HG02852 (cell line): ENCODE measurements at regions not wholly inside any gene's neighbourhood (a gene's known extent, or its start where the extent isn't known, plus 50 kb on each side); places are given as distances from the start of the nearest gene placed in this dataset.
"Not testable (repeated sequence)": the region's sequence is repeated elsewhere in the genome, so short reads cannot be mapped to it uniquely, and the experiment has no call there.

Experiments
- ATAC-seq: cut with Tn5 transposase; IDR thresholded peaks from one replicate; pipeline ENCODE4 v1.9.1; 2021; ENCODE audit warnings: mild to moderate bottlenecking, moderate library complexity; ENCODE audit not compliant: unreplicated experiment

DNA sequence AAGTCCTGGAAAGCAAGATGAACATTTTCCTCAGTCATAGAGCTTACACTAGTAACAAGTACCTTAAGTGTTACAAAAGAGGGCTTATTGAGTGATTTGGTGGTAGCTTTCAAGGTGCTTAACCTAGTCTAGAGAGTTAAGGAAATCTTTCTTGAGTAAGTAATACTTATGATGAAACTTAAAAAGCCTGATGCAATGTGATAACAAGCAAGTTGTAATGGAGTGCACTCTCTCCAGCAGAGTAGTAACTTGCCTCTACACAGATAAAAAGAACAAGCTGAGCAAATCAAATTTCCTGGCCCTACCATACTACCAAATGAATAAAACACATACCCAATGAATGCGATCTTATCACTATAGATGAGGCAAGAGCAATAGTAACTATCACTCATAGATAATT lies 639.9 kb upstream of the FBXO33 start:
- no peak for ATAC-seq

DNA sequence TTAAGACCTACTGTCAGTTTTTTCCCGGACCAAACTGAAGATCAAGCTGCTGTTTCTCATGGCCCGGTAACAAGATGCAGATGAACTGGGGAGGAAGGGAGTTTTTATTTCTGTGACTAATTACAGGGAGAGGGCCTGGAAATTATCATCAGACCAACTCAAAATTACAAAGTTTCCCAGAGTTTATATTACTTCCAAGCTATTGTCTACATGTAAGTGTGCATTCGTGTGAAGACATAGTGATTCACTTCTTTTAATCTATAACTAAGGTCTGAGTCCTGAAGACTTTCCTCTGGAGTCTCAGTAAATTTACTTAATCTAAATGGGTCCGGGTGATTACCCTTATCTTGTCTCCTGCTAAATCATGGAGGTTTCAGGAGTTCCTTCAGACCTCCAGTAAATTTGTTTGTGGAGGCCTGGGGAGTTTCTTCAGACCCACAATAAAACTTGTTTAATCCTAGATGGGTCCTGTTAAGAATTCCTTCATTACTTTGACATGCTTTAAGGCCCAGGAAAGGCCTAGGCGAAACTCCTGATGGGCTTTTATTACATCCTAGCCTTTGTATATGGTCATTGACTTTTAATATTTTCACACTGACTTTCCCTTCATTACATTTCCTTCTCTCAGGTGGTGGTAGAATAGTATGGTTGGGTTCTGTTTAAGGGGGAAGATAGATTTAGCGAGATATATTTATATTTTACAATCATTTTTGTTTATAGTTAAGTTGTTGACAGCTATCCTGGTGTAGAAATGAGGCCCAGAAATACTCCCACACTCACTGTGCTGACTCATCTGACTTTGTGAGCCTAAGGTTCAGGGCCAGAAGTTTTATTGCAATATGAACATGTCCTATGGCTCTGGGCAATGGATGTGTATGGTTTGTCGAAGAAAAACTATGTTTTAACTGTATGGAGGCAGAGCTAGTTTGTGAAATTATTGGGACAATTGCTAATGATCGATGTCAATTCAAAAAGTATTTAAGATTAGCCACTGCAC lies 627.0 kb upstream of the FBXO33 start:
- no peak for ATAC-seq

DNA sequence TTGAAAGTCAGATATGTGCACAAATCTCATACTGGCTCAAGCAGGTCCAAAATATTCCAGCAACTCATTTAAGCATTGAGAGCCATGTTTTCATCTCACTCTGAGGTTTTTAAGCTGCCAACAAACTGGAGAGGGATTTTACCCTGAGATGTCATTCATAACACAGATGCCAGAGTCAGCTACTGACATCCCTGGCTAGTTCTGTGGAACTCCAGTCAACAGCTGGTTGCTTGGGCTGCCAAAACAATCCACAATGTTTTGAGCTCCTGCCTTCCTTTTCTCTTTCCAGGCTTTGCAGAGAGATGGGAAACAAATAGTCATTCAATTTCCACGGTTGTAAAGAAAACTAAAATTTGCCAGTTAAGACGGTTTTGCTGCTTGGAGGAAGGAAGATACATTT lies 621.2 kb upstream of the FBXO33 start:
- ATAC-seq, result no peak

DNA sequence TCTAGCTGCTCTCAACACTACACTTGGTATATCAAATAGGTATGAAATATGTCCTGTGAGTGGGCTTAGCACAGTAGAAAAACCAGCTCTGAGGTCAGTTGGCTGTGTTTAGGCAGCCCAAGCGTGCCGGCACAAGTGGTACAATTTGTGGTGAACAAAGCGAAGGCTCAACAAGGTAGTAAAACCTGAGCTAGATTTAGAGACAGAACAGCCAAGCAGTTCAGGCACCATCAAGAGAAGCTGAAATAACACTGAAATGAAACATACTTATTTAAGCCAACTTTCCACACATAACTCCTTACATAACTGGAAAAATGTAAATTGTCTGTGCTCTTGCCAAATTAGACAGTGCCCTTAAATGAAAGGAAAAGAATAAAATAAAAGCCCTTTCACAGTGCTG lies 596.8 kb upstream of the FBXO33 start:
- no peak for ATAC-seq

DNA sequence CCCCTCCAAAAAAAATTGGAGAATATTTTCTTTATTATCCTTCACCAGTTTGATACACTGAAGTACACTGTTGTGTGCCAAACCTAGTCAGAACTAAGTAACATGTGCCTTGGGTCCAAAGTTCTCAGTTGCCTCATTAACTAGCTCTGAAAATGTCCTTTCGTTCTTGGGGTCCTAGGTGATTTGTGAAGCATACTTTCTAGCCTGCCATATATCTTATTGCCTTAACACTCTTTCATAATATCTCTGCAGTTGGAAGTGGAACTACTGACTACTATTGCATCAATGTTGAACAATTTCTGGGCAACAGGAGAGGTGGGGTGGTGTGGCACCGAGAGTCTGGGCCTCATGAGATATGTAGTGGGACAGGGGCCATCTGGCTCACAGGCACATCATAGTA lies 592.9 kb upstream of the FBXO33 start:
- ATAC-seq, result no peak

DNA sequence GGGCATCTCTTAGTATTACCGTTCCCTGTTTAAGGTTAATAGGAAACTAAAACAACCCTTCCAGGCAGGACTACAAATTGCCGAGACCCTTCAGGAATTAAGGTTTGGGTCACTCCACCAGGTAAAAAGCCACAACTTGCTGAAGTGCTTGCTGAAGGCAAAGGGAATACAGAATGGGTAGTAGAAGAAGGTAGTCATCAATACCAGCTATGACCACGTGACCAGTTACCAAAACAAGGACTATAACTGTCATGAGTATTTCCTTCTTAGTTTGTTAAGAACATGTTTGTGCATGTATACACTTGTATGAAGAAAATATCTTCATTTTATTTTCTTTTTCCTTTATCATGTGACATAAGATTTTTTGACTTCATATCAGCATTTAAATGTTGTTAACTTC lies 578.7 kb upstream of the FBXO33 start:
- ATAC-seq, result no peak

DNA sequence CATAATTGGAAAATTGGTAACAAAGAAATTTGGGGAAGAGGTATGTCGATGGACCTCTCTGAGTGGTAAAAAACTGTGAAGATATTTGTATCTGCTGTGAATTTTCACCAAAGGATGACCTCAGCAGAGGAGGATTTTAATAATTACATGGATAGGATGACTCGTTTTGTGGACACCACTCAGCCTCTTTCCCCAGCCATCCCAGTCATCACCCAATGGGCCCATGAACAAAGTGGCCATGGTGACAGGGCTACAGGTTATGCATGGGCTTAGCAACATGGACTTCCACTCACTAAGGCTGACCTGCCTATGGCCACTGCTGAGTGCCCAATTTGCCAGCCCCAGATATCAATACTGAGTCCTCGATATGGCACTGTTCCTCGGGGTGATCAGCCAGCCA lies 577.5 kb upstream of the FBXO33 start:
- ATAC-seq, result no peak

DNA sequence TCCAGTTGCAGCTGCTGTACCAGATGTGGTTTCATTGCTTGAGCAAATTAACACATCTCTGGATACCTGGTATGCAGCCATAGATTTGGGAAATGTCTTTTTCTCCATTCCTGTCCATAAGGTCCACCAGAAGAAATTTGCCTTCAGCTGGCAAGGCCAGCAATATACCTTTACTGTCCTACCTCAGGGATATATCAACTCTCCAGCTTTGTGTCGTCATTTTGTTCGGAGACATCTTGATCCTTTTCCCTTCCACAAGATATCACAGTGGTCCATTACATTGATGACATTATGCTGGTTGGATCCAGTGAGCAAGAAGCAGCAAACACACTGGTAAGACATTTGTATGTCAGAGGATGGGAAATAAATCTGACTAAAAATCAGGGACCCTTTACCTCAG lies 576.1 kb upstream of the FBXO33 start:
- ATAC-seq, result not testable (repeated sequence)

DNA sequence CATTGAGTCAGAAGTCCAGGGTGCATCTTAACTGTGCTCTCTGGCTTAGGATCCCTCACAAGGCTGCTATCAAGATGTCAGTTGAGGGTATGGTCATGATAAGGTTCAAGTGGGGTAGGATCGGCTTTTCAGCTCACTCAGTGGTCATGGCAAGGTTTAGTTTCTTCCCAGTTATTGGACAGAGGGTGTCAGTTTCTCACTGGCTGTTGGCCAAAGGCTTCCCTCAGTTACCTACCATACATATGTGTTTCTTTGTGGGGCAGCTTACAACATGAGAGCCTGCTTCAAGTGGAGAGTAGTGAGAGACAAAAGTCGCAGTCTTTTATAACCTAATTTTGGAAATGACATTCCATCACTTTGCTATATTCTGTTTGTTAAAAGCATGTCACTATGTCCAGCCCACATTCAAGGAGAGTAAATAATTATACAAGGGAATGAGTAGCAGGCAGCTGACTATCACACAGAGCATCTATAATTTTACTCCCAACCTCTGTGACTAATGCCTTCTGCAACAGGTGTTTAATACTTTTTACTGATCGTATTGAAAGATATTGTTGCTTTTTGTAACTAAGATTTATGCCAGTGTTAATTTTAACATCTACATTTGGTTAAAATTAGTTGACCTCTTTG lies 572.8 kb upstream of the FBXO33 start:
- no peak for ATAC-seq

DNA sequence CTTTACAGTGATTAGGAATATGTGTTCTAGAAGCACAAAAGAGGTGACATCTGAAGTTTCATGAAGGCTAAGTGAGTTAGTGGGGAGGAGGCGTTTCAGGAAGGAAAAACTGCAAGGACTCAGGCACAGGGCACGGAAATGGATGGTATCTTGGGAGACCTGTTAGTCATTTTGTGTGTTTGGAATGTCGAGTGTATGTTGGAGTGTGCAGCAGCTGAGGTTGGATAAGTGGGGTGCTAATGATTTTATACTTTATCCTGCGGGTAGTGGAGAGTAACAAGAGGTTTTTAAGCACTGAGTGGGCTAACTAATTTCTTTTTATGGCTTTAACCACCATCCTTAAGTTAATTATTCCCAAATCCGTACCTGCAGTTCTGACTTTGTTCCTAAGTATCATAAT lies 571.5 kb upstream of the FBXO33 start:
- ATAC-seq, result no peak

DNA sequence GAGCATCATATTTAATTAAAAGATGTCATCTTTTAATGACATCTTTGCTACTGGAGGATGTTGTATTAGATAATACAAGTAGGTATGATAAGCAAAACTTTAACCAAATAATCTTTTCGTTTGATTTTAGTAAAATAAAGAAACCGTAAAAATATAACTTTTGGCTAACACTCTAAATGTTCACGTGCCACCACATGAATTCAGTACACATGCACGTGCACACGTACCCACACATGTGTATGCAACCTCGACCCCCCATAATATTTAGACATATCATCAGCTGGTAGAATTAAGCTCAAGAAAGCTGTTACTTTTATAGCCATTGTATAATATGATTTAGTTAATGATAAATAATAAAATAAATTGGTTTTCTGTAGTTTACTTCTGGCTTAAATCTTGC lies 566.6 kb upstream of the FBXO33 start:
- ATAC-seq, result no peak

DNA sequence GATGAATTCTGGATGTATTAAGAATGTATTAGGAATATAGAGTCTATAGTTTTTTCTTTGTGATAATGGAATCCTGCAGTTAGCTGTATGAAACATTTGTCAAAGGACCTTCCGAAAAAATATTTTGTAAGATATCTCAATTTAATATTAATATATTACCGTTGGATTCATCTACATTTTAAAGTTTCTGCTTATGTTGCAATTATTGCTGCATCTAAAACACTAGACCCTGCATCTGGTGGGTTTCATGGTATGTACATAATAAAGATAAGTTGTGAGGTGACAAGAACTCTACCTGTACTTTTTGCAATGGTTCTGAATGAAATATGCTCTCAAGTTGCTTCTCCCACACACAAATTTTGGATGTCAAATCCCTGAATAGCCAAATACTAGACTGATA lies 565.9 kb upstream of the FBXO33 start:
- no peak for ATAC-seq

DNA sequence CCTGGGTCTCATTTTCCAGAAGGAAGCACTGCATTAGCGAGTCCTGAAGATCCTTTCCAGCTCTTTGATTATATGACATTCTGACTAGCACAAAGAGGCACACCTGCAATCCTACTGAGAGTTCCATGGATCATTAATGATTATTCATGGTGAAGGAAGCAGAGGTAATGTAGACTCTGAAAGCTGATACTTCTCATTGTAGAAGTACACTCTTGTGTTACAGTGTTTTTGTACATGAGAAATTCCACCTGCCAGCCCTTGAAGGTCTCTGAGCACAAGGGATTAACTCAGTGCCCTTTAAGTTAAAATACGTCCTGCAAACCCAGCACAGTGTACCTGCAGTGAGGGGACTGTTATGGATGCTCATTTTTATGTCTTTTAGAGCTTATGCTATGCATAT lies 558.8 kb upstream of the FBXO33 start:
- no peak for ATAC-seq

DNA sequence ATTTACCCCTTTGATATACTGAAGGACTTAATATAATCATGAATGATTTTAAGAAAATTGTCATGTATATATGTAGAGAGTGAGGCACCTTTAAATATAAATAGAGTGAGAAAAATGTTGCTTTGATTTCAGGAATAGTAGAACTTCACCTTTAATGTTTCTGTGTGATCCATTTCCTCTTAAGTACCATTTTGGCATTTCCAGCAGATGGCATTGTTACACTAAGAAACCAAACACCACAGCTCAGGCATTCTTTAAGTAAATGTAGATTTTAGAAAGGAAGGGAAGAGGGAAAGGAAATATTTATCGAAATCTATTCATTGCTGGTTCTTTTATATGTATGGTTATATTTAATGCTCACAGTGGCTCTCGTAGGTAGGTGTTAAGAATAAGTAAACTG lies 556.7 kb upstream of the FBXO33 start:
- ATAC-seq, result no peak

DNA sequence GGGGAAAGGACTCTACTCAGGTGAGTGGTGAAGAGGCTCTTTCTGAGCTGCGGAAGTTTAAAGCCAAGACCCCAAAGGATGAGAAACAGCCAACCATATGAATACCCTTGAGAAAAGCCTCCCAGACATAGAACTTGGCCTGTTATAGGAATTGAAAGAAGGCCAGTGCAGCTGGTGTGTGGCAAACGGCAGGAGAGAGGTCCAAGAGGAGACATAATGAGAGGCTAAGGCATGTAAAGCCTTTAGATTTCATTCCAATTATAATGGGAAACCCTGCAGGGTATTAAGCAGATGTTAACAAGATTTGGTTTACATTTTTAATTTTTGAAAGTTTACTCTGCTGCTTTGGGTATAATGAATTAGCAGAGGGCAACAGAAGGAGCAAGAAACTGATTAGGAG lies 552.1 kb upstream of the FBXO33 start:
- no peak for ATAC-seq

DNA sequence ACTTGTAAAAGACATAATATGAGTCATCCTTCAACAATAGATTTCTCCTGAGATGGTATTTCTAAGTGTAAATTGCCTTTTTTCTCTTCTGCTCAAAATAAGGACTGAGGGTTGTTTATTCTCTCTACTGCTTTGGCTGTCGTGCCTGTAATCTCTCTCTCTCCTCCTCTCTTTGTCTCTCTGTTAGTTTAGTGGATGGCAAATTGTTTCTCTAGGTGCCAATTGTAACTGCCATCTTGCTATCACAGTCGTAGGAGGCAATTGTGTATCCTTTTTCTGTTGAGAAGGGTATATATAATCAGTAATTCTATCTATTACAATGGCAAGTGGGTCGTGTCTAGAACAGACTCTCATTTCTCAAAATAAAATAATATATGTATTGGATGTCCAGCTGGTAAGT lies 545.0 kb upstream of the FBXO33 start:
- no peak for ATAC-seq

DNA sequence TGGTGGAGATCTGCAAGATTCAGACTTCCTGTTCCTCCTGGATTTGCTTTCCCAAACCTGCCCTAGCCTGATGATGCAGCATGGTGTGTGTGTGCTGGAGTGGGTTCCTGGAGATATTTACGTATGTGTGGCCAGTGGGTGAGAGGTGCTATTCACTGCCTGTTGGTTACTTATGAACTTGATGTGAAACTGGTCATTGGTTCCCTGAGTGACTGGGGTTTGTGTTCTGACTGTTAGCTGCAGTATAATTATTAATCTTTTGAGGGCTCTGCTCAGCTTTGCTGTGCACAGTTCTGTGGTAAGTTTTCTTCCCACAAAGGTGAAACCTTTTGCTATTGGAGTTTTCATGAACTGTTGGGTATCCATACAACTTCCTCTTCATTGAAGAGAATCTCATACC lies 541.8 kb upstream of the FBXO33 start:
- ATAC-seq, result peak; percentile 96

DNA sequence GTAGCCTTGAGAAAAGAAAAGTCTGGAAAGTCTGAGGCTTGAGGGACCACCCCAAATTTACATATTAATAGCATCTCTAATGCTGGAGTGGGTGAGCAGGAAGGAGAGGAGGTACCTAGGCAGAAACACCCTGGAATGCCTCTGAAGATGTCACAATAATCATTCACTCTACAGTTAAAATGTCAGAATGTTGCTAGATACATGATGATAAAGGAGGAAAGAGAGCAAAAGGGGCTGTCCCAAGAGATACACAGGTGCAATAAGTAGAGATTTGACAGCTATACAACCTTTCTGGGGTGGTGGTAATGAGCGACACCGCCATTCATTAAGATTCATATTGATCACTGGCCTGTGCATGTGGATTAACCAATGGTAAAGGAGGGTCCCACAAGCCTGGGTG lies 540.5 kb upstream of the FBXO33 start:
- no peak for ATAC-seq

DNA sequence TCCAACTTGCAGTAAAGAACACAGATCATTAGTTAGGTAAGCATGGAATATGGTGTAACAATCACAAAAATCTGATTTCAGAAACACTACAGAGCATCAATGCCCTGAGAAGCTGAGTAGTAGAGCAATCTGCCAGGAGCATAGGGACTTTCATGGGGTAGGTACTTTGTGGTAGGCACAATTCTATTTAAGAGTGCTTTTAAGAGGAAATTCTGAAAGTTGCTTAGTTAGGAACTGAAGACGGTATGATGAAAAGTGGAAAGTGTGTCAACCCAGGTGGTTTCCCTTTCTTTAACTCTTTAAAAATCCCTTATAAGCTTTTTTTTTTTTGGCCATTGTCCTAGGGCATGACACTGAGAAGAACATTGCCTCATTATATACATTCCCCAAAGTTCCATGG lies 535.7 kb upstream of the FBXO33 start:
- no peak for ATAC-seq

DNA sequence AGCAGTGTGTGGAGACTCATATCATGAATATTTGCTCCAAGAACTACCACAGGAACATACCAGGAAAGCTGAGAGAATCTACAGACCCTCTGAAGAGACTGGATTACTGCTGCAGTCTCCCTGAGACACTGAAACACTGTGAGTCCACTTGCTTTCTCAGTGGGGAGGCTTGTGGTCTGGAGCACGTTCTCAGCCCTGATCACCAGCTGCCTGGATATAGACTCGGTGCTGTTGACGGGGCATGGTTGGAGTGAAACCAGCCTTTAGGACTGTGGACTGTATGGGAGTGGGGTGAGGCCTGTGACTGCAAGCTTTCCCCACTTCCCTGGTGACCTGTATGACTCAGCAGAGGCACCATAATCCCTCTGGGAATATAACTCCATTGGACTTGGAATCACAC lies 525.8 kb upstream of the FBXO33 start:
- ATAC-seq, result peak; percentile 45

DNA sequence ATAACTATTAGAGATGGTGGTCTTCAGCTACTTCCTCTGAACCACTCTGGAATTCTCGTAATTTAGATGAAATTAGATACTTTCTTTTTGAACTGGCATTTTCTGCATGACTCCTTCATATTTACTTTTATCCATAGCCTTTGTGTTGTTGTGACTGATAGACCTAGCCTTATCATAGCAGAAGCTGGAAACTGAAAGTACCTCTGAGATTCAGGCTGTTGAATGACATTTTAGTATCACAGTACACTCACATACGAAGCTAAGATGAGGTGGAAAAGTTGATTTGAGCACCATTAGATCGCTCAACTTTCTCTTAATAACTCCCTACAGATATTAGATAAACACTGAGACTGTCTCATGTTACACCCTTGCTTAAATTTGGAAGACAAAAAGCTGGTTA lies 525.1 kb upstream of the FBXO33 start:
- no peak for ATAC-seq

DNA sequence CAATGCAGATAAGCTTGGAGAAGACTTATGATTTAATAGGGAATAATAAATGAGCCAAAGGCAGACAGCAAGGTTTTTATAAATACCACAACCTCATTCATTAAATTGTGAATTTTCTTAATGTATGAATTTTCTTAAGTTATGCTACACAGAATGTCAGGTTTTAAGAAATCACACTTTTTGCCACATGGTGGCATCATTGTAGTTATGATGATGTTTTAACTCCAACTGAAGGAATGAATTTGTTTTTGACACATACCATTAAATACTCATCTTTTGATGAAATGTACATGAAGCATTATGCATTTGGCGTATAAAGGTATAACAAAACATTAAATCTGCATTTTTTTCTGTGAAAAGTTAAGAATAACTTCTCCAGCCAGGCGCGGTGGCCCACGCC lies 524.1 kb upstream of the FBXO33 start:
- ATAC-seq, result no peak
